ENCODE measurements at regions not wholly inside any gene's neighbourhood (a gene's known extent, or its start where the extent isn't known, plus 50 kb on each side); places are given as distances from the start of the nearest gene placed in this dataset.
"Not testable (repeated sequence)": the region's sequence is repeated elsewhere in the genome, so short reads cannot be mapped to it uniquely, and the experiment has no call there.

DNA sequence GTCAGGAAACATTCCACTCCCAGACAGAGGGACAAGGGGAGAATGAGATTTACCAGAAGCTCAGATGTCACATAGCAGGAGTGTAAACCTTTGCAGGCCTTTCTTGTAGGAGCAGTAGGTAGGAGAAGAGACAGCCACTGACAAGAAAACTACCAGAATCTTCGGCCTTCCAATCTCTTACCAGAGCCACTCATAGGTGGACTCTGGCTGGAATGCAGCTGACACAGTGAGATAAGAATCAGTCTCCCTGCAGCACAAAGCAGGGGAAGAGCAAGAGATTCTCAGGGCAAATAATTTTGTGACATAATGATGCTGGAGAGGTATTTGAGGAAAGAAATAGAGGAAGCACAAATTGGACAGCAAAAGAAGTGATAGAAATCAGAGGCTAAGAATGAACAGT lies 1534.5 kb downstream of the DPP10 start:
- ChIA-PET POLR2A (no interaction called here), CTCF (no interaction called here)
- no peaks in the 10 kb centered on the region for H3K4me1 ChIP-seq
- TF ChIP-seq ZC3H11A (IDR thresholded peaks at IDR 0.05) (no peak), HEYL (CRISPR knock-in tag; IDR thresholded peaks at IDR 0.05) (no peak), HOXA7 (CRISPR knock-in tag; IDR thresholded peaks at IDR 0.05) (no peak)
- TF ChIP-seq, protein P1, sequence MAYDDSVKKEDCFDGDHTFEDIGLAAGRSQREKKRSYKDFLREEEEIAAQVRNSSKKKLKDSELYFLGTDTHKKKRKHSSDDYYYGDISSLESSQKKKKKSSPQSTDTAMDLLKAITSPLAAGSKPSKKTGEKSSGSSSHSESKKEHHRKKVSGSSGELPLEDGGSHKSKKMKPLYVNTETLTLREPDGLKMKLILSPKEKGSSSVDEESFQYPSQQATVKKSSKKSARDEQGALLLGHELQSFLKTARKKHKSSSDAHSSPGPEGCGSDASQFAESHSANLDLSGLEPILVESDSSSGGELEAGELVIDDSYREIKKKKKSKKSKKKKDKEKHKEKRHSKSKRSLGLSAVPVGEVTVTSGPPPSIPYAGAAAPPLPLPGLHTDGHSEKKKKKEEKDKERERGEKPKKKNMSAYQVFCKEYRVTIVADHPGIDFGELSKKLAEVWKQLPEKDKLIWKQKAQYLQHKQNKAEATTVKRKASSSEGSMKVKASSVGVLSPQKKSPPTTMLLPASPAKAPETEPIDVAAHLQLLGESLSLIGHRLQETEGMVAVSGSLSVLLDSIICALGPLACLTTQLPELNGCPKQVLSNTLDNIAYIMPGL (CRISPR knock-in tag; IDR thresholded peaks at IDR 0.05; ENCODE audit: borderline replicate concordance) = no peak
- peaks cover 3% of the 10 kb centered on the region; the same call in 1 of the 3 replicates for H3K9me3 ChIP-seq
- no peak overlapping the region for H3K27ac ChIP-seq
- no peak overlapping the region for H3K4me2 ChIP-seq
- 0% methylated on average over 1 of the region's 1 CpG for WGBS (ENCODE audit: missing lambda C conversion rate)
- ATAC-seq (no peak), DNase-seq (ENCODE audit: low read depth in 1 of 2, low spot score in 1 of 2) (no peak), FAIRE-seq (no peak)
- H3K4me3 ChIP-seq = no peak overlapping the region

GRCh38 chr2:115999039-115999438 lies 1556.6 kb downstream of the DPP10 start:
- ChIA-PET POLR2A (no interaction called here), CTCF (no interaction called here)
- H3K27ac ChIP-seq = no peak overlapping the region
- H3K4me1 ChIP-seq = no peaks in the 10 kb centered on the region
- no peak overlapping the region for H3K4me2 ChIP-seq
- peaks cover 2% of the 10 kb centered on the region; the same call in 1 of the 3 replicates for H3K9me3 ChIP-seq
- H3K4me3 ChIP-seq = no peak overlapping the region
- 4% methylated on average over 4 of the region's 4 CpGs for WGBS (ENCODE audit: missing lambda C conversion rate)
- ATAC-seq (no peak), DNase-seq (ENCODE audit: low read depth in 1 of 2, low spot score in 1 of 2) (no peak), FAIRE-seq (no peak)
- TF ChIP-seq SREBF2 (IDR thresholded peaks at IDR 0.05) (no peak), FOSL2 (IDR thresholded peaks at IDR 0.05) (no peak), FOSL2 (CRISPR knock-in tag; IDR thresholded peaks at IDR 0.05) (peak; percentile 9; the same call in 1 of the 2 replicates)

- ChIA-PET CTCF (no interaction called here), POLR2A (no interaction called here)
- H3K4me3 ChIP-seq = no peak overlapping the region
- FAIRE-seq (no peak), DNase-seq (ENCODE audit: low read depth in 1 of 2, low spot score in 1 of 2) (no peak), ATAC-seq (no peak)
- H3K4me2 ChIP-seq = no peak overlapping the region
- H3K9me3 ChIP-seq = 0 out of 3 replicates have a peak, but pooled peaks cover 4% of the 10 kb centered on the region
- H3K4me1 ChIP-seq = no peaks in the 10 kb centered on the region
- TF ChIP-seq KDM5A (IDR thresholded peaks at IDR 0.05) (no peak), MYC (IDR thresholded peaks at IDR 0.05; ENCODE audit: borderline replicate concordance, low read length) (no peak)
- TF ChIP-seq, protein P2, sequence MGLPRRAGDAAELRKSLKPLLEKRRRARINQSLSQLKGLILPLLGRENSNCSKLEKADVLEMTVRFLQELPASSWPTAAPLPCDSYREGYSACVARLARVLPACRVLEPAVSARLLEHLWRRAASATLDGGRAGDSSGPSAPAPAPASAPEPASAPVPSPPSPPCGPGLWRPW (IDR thresholded peaks at IDR 0.05) = no peak
- TF ChIP-seq, protein P3, sequence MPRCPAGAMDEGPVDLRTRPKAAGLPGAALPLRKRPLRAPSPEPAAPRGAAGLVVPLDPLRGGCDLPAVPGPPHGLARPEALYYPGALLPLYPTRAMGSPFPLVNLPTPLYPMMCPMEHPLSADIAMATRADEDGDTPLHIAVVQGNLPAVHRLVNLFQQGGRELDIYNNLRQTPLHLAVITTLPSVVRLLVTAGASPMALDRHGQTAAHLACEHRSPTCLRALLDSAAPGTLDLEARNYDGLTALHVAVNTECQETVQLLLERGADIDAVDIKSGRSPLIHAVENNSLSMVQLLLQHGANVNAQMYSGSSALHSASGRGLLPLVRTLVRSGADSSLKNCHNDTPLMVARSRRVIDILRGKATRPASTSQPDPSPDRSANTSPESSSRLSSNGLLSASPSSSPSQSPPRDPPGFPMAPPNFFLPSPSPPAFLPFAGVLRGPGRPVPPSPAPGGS (IDR thresholded peaks at IDR 0.05) = no peak
- WGBS (ENCODE audit: missing lambda C conversion rate) = 4% methylated on average over 2 of the region's 2 CpGs
- no peak overlapping the region for H3K27ac ChIP-seq
Measured at GRCh38 chr2:116023026-116023425, 1580.6 kb downstream of the DPP10 start.

GRCh38 chr2:116038758-116039157 lies 1596.3 kb downstream of the DPP10 start:
- H3K9me3 ChIP-seq; CTCF ChIA-PET; POLR2A ChIA-PET; H3K27ac ChIP-seq; H3K4me1 ChIP-seq; ATAC-seq; H3K4me2 ChIP-seq; DNase-seq (ENCODE audit: low read depth in 1 of 2, low spot score in 1 of 2); H3K4me3 ChIP-seq; FAIRE-seq: not testable (repeated sequence)
- WGBS (ENCODE audit: missing lambda C conversion rate) = 0% methylated on average over 1 of the region's 1 CpG

DNA sequence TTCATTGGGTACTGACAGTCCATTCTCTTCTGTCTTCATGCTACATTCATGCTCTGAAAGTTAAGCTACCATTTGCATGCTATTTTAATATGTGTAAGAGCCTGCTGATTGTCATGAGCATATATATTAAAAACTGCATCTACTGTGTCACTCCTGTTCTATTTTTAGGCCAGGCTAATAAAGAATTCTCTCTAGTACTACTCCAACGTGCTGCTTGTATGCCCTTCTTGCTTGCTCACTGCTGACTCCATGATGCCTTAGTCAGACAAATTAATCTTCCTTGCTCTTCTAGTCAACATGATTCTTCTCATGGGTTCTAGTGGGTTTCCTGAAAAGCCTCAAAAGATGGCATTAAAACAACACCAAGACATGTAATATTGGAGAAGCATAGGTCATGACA lies 1600.1 kb downstream of the DPP10 start:
- H3K9me3 ChIP-seq = no peaks in the 10 kb centered on the region
- TF ChIP-seq RAD21 (conservative IDR thresholded peaks at IDR 0.05 in 1 of 2, IDR thresholded peaks at IDR 0.05 in 1 of 2) (no peak), CBX8 (IDR thresholded peaks at IDR 0.05) (no peak), CTCF (IDR thresholded peaks at IDR 0.05) (no peak), CBX2 (IDR thresholded peaks at IDR 0.05; ENCODE audit: borderline replicate concordance, low read depth) (no peak), ZNF302 (CRISPR knock-in tag; IDR thresholded peaks at IDR 0.05) (no peak), USF2 (IDR thresholded peaks at IDR 0.05) (no peak)
- TF ChIP-seq, protein P2 (IDR thresholded peaks at IDR 0.05) = no peak
- DNase-seq (ENCODE audit: low read depth in 1 of 2, low spot score in 1 of 2) = no peak
- no peak overlapping the region for H3K4me2 ChIP-seq
- H3K27ac ChIP-seq = no peak overlapping the region
- H3K4me1 ChIP-seq = no peaks in the 10 kb centered on the region
- no peak for ATAC-seq
- WGBS (ENCODE audit: missing lambda C conversion rate) = 0% methylated on average over 1 of the region's 1 CpG
- H3K4me3 ChIP-seq = no peak overlapping the region
- CTCF ChIA-PET = no interaction called here
- POLR2A ChIA-PET = no interaction called here
- FAIRE-seq = no peak

All from A549 (cell line).